AG10803 (cell line): ENCODE measurements at regions not wholly inside any gene's neighbourhood (a gene's known extent, or its start where the extent isn't known, plus 50 kb on each side); places are given as distances from the start of the nearest gene placed in this dataset.
A peak's percentile ranks its signal among the peaks of the same experiment; 100 is the strongest.

Experiments used
- DNase-seq: peaks from one replicate; pipeline ENCODE4 v3.0.0; 2010; ENCODE audit warnings: low read depth
- H3K4me3 ChIP-seq: 2 replicates; pipeline ENCODE4 v1.5.1; 2011; ENCODE audit warnings: mild to moderate bottlenecking, low read length, control low read depth
- TF ChIP-seq, protein P1 (sequence below): conservative IDR thresholded peaks from 2 replicates; pipeline ENCODE4 v1.5.1; 2011; ENCODE audit warnings: mild to moderate bottlenecking, low read length, control low read depth, inconsistent platforms

DNA sequence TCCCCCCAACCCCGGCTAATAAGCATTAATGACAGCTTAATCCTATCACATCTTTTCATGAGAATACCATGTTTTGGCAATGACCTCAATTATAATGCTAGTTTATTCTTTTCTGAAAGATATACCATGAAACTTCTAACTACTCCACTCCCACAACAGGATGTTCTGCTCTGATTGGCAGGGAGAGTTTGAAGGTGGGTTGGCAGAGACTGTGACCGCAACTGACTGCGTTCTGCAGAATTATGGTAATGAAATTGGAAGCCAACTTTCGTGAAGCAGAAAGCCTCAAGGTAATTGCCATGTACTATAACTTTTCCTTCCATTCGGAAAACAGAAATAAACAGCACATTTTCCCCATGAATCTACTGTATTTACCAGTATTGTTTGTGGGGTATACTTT lies 288.2 kb upstream of the SEMA3D start:
- TF ChIP-seq, protein P1, sequence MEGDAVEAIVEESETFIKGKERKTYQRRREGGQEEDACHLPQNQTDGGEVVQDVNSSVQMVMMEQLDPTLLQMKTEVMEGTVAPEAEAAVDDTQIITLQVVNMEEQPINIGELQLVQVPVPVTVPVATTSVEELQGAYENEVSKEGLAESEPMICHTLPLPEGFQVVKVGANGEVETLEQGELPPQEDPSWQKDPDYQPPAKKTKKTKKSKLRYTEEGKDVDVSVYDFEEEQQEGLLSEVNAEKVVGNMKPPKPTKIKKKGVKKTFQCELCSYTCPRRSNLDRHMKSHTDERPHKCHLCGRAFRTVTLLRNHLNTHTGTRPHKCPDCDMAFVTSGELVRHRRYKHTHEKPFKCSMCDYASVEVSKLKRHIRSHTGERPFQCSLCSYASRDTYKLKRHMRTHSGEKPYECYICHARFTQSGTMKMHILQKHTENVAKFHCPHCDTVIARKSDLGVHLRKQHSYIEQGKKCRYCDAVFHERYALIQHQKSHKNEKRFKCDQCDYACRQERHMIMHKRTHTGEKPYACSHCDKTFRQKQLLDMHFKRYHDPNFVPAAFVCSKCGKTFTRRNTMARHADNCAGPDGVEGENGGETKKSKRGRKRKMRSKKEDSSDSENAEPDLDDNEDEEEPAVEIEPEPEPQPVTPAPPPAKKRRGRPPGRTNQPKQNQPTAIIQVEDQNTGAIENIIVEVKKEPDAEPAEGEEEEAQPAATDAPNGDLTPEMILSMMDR: no peak
- no peak for DNase-seq
- H3K4me3 ChIP-seq: no peak overlapping the region

DNA sequence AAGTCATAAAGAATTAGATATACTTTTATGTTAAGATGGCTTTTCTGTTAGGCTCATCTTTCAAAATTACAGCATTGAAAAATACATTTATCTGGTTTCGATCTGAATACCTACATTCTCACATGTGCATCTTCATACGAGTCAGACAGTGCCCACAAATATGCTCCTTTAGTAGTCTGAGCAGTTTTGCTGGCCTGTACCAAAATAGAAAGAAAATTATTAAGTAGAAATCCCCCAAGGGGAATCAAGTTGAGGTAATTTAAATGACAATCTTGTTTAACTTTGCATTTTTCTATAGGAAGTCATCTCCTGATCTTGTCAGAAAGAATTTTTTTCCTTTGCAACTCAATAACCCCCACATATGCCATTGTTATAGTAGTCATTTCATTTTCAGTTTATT lies 287.4 kb upstream of the SEMA3D start:
- no peak for DNase-seq
- TF ChIP-seq, protein P1: no peak

DNA sequence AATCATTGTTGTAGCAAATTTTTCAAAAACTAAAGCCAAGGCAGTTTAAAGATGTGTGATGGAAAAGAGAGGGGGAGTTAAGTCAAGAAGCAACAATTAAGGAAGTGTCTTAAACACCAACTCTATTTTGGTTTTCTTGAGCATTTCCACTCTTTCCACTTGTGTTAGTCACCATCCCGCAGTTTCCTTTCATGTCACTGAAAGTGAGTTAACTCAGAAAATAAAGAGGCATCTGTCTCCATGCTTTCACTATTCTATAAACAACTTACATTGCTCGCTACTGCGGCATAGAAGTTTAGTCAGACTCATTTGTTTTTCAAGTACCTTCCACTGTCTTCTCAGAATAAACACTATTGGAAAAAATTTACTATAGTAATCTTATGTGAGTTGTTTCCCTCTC lies 284.9 kb upstream of the SEMA3D start:
- DNase-seq: peak; percentile 44
- H3K4me3 ChIP-seq: no peak overlapping the region
- TF ChIP-seq, protein P1: no peak

More for the DNA sequence above, 287.4 kb upstream of the SEMA3D start:
- H3K4me3 ChIP-seq: no peak overlapping the region

DNA sequence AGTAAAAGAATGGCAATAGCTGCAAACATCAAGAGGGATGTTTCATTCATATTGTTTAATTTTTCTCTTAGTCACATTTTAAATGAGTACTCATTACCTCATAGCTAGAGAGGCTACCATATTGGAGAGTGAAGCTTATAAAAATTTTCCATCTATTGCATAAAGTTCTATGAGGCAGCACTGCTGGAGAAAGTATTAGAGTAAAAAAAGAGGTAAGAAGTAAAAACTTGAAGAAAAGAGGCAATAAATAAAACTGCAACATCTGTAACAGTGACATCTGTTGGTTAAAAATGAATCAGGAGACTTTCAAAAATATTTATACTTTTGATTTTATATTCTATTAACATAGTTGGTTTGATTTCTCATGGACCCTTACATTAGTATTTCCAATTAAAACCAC lies 284.5 kb upstream of the SEMA3D start:
- TF ChIP-seq, protein P1: no peak

DNA sequence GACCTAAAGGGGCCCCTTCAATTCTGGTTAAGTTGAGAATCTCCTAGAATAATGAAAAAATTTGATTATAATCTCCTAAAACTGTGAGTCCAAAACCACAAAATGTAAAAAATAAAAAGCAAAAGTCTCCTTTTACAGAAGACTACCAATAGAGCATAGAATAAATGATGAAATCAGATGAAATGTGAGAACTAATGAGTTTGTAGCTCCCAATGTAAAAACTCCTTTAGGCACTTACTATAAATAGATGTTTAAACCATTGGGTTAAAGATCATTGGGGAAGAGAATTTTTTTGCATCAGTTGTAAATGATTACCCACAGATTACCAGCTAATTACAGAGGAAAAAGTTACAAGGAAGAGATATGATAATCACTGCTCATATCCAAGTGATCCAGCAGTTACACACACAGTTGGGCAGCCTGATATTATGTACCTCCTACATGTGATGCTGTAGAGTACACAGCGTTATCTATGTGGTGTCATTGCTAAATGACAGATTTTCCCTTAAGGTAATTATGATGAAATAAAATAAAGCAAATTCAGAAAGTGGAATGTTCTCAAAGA lies 282.7 kb upstream of the SEMA3D start:
- H3K4me3 ChIP-seq: no peak overlapping the region
- DNase-seq: peak; percentile 58
- TF ChIP-seq, protein P1: no peak

More for the DNA sequence above, 284.5 kb upstream of the SEMA3D start:
- H3K4me3 ChIP-seq: no peak overlapping the region
- DNase-seq: no peak

DNA sequence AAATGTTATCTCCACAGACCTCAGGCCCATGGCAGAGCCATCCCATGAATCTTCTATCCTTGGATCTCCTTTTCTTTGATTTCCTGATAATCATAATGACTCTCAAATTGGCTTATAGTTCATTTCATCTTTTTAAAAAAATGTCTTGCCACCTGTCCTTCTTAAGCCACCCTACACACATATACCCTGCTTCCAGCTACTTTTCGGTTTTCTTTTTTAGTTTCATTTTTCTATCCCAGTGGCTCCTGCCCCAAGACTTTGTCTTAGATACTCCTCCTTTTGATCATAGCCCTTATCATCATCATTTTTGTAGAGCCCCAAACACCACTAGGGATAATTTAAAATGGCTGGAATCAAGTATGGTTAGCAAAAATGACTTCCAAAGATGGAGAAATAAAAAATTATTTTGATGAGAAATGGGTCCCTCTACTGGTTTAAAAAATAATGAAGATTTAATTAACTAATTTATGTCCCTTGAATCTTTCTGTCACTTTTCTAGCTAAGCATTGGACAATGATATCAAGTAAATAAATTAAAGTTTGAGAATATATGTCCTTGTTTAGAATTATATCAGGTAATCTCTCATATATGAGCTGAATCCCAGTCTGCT lies 277.3 kb upstream of the SEMA3D start:
- H3K4me3 ChIP-seq: no peak overlapping the region
- no peak for DNase-seq

DNA sequence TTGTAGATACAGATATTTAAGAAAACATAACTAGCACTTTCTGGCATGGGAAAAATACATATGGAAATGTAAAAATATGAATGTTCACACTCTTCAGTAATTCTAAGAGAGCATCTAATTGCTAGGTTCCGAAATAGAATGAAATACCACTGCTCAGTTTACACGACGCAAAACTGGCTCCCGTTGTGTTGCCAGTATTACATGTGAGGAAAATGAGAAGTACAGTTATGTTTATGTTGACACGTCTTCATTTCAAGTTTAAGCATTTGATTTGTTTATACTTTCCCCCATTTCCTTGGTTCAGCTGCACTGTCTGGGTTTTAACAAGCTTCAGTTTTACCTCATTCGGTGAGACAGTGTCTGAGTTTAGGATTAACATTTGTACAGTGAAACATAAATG lies 275.8 kb upstream of the SEMA3D start:
- TF ChIP-seq, protein P1: no peak
- DNase-seq: no peak
- H3K4me3 ChIP-seq: no peak overlapping the region

More for the DNA sequence above, 277.3 kb upstream of the SEMA3D start:
- TF ChIP-seq, protein P1: peak; percentile 35
